ENCODE measurements at regions not wholly inside any gene's neighbourhood (a gene's known extent, or its start where the extent isn't known, plus 50 kb on each side); places are given as distances from the start of the nearest gene placed in this dataset.

- WGBS, 2 donors = 25 to 48% methylated on average over 3 of the region's 3 CpGs
- Histone ChIP-seq H3K4me1 (peaks cover 0 to 5% (median 0%) of the 10 kb centered on the region in 4 donors), H3K36me3 (no peaks in the 10 kb centered on the region), H3K27ac (no peak overlapping the region), H3K9me3 (no peaks in the 10 kb centered on the region), H3K4me3 (no peak overlapping the region), H3K27me3 (no peaks in the 10 kb centered on the region)
- no peak for TF ChIP-seq POLR2A (IDR thresholded peaks at IDR 0.05)
- TF ChIP-seq POLR2AphosphoS5 (IDR thresholded peaks at IDR 0.05) = no peak
- no peak for TF ChIP-seq EP300 (IDR thresholded peaks at IDR 0.05)
- TF ChIP-seq CTCF (IDR thresholded peaks at IDR 0.05) = no peak
- intact Hi-C loops (cut with DNase I) = no loop called here
- no peak for DNase-seq
Measured at GRCh38 chr4:17188125-17188524, 289.7 kb upstream of the LDB2 start.

GRCh38 chr4:17187003-17187402, 288.6 kb upstream of the LDB2 start:
- H3K27ac ChIP-seq = no peak overlapping the region
- WGBS, 2 donors = 77 to 87% methylated on average over 5 of the region's 5 CpGs
- H3K9me3 ChIP-seq = no peaks in the 10 kb centered on the region

GRCh38 chr4:17182888-17183287, 284.4 kb upstream of the LDB2 start:
- intact Hi-C loops (cut with DNase I) = no loop called here
- H3K27me3 ChIP-seq = no peaks in the 10 kb centered on the region
- no peaks in the 10 kb centered on the region for H3K36me3 ChIP-seq
- H3K27ac ChIP-seq = no peak overlapping the region
- DNase-seq = no peak
- 67 to 79% methylated on average over 4 of the region's 4 CpGs for WGBS, 2 donors
- no peak overlapping the region for H3K4me3 ChIP-seq
- no peaks in the 10 kb centered on the region for H3K9me3 ChIP-seq
- H3K4me1 ChIP-seq = no peaks in the 10 kb centered on the region
- no peak for TF ChIP-seq CTCF (IDR thresholded peaks at IDR 0.05)
- no peak for TF ChIP-seq EP300 (IDR thresholded peaks at IDR 0.05)
- no peak for TF ChIP-seq POLR2A (IDR thresholded peaks at IDR 0.05)
- TF ChIP-seq POLR2AphosphoS5 (IDR thresholded peaks at IDR 0.05) = no peak

More at GRCh38 chr4:17187003-17187402, 288.6 kb upstream of the LDB2 start:
- DNase-seq = no peak
- no peaks in the 10 kb centered on the region for H3K4me1 ChIP-seq
- TF ChIP-seq POLR2A (IDR thresholded peaks at IDR 0.05) (no peak), POLR2AphosphoS5 (IDR thresholded peaks at IDR 0.05) (no peak), CTCF (IDR thresholded peaks at IDR 0.05) (no peak), EP300 (IDR thresholded peaks at IDR 0.05) (no peak)
- H3K36me3 ChIP-seq = no peaks in the 10 kb centered on the region
- H3K4me3 ChIP-seq = no peak overlapping the region
- intact Hi-C loops (cut with DNase I) = no loop called here
- no peaks in the 10 kb centered on the region for H3K27me3 ChIP-seq

- DNase-seq = no peak
- Histone ChIP-seq H3K36me3 (no peaks in the 10 kb centered on the region), H3K27me3 (no peaks in the 10 kb centered on the region), H3K4me1 (no peaks in the 10 kb centered on the region), H3K4me3 (no peak overlapping the region), H3K9me3 (no peaks in the 10 kb centered on the region), H3K27ac (no peak overlapping the region)
- TF ChIP-seq POLR2AphosphoS5 (IDR thresholded peaks at IDR 0.05) (no peak), CTCF (IDR thresholded peaks at IDR 0.05) (no peak), EP300 (IDR thresholded peaks at IDR 0.05) (no peak), POLR2A (IDR thresholded peaks at IDR 0.05) (no peak)
- intact Hi-C loops (cut with DNase I) = no loop called here
Measured at GRCh38 chr4:17174751-17175150, 276.3 kb upstream of the LDB2 start.

- no peaks in the 10 kb centered on the region for H3K4me1 ChIP-seq
- no peak overlapping the region for H3K27ac ChIP-seq
- TF ChIP-seq CTCF (IDR thresholded peaks at IDR 0.05) (no peak), POLR2A (IDR thresholded peaks at IDR 0.05) (no peak), POLR2AphosphoS5 (IDR thresholded peaks at IDR 0.05) (no peak), EP300 (IDR thresholded peaks at IDR 0.05) (no peak)
- no peaks in the 10 kb centered on the region for H3K27me3 ChIP-seq
- H3K9me3 ChIP-seq = no peaks in the 10 kb centered on the region
- H3K4me3 ChIP-seq = no peak overlapping the region
- WGBS, 2 donors = 71 to 76% methylated on average over 5 of the region's 5 CpGs
- H3K36me3 ChIP-seq = no peaks in the 10 kb centered on the region
- intact Hi-C loops (cut with DNase I) = no loop called here
- no peak for DNase-seq
Measured at GRCh38 chr4:17173300-17173699, 274.9 kb upstream of the LDB2 start.

Data from sigmoid colon (tissue), 6 donors.